B cell (primary cell): ENCODE measurements at regions not wholly inside any gene's neighbourhood (a gene's known extent, or its start where the extent isn't known, plus 50 kb on each side); places are given as distances from the start of the nearest gene placed in this dataset.

Experiments used
- ATAC-seq: fragments of 200-7000 bp; cut with Tn5 transposase; one replicate; pipeline ENCODE4 v1.10.0; 2021; ENCODE audit warnings: low read depth, mild to moderate bottlenecking, moderate number of reproducible peaks, moderate library complexity
- CTCF ChIA-PET: fragments of 350-600 bp; sonication (Branson Sonifier 250); formaldehyde crosslinking; loops from one replicate; lab custom pipeline; 2021; ENCODE audit warnings: antibody characterized with exemption, inconsistent platforms; lab: Charles Lee
- POLR2A ChIA-PET: fragments of 350-600 bp; sonication (Branson Sonifier 250); formaldehyde crosslinking; loops from one replicate; lab custom pipeline; 2021; ENCODE audit warnings: antibody characterized with exemption; lab: Charles Lee
- DNase-seq: peaks from one replicate; pipeline ENCODE4 v3.0.0; 2013
- H2AFZ ChIP-seq: 2 replicates; pipeline ENCODE4 v1.6.1; 2012; ENCODE audit warnings: mild to moderate bottlenecking, low read depth, low read length; ENCODE audit not compliant: insufficient read depth, poor library complexity, severe bottlenecking
- H3K27ac ChIP-seq, 2 donors: 1 replicate in 1 of 2; 2 replicates in 1 of 2; pipeline ENCODE4 v1.5.1; 2012 to 2013; ENCODE audit warnings: low read length in 2 of 2, mild to moderate bottlenecking in 2 of 2, moderate library complexity in 1 of 2
- H3K27me3 ChIP-seq, 4 experiments: fragments of 200-600 bp in 1 of 4; sonication (generic) in 1 of 4; replicated peaks in 1 of 4; 1 replicate in 2 of 4; 2 replicates in 2 of 4; pipeline versions ENCODE4 v1.6.1 to v1.7.0; 2013 to 2016; ENCODE audit warnings: low read length in 3 of 4, mild to moderate bottlenecking in 2 of 4, mixed read lengths in 1 of 4, moderate library complexity in 1 of 4; ENCODE audit not compliant: insufficient read depth in 4 of 4, control insufficient read depth in 3 of 4; ENCODE audit errors: control extremely low read depth in 1 of 4
- H3K36me3 ChIP-seq, 2 experiments: replicated peaks in 1 of 2; 1 replicate in 1 of 2; 2 replicates in 1 of 2; pipeline versions ENCODE4 v1.6.1 to v1.7.1; 2013; ENCODE audit warnings: low read length in 1 of 2; ENCODE audit not compliant: insufficient read depth in 2 of 2, control insufficient read depth in 1 of 2; ENCODE audit errors: control extremely low read depth in 1 of 2, extremely low read depth in 1 of 2
- H3K4me1 ChIP-seq, 2 donors: fragments of 200-600 bp in 1 of 2; sonication (generic) in 1 of 2; 1 replicate in 1 of 2; 2 replicates in 1 of 2; pipeline versions ENCODE4 v1.5.1 to v1.6.1; 2013 to 2017; ENCODE audit warnings: low read length in 2 of 2; ENCODE audit not compliant: control insufficient read depth in 2 of 2, insufficient read depth in 2 of 2
- H3K4me2 ChIP-seq: replicated peaks from 2 replicates; pipeline ENCODE3; 2012; ENCODE audit warnings: mild to moderate bottlenecking, low read depth, low read length; ENCODE audit not compliant: poor library complexity, severe bottlenecking
- H3K4me3 ChIP-seq, 5 experiments: fragments of 200-600 bp in 1 of 5; sonication (generic) in 1 of 5; 1 replicate in 3 of 5; 2 replicates in 2 of 5; pipeline versions ENCODE4 v1.5.1 to v1.7.0; 2011 to 2016; ENCODE audit warnings: low read length in 4 of 5, mild to moderate bottlenecking in 4 of 5, low read depth in 2 of 5, control low read depth in 1 of 5, moderate library complexity in 1 of 5; ENCODE audit not compliant: insufficient read depth in 1 of 5; ENCODE audit errors: control extremely low read depth in 1 of 5, extremely low read depth in 1 of 5
- H3K79me2 ChIP-seq: fragments of 200-600 bp; sonication (generic); one replicate; pipeline ENCODE4 v1.6.0; 2016; ENCODE audit warnings: low read length; ENCODE audit not compliant: control insufficient read depth, insufficient read depth
- H3K9ac ChIP-seq: fragments of 200-600 bp; sonication (generic); 2 replicates; pipeline ENCODE4 v1.6.1; 2017; ENCODE audit warnings: mild to moderate bottlenecking, low read length, moderate library complexity
- H3K9me3 ChIP-seq, 3 donors: one replicate each; pipeline versions ENCODE4 v1.6.1 to v1.7.1; 2013; ENCODE audit warnings: low read length in 2 of 3; ENCODE audit not compliant: control insufficient read depth in 2 of 3, insufficient read depth in 1 of 3; ENCODE audit errors: control extremely low read depth in 1 of 3
- H4K20me1 ChIP-seq: 2 replicates; pipeline ENCODE4 v1.6.0; 2012; ENCODE audit warnings: mild to moderate bottlenecking, low read length; ENCODE audit not compliant: insufficient read depth, control insufficient read depth, poor library complexity, severe bottlenecking
- H3K27ac Mint-ChIP-seq: one replicate; pipeline ENCODE4 v1.8.0; 2021; ENCODE audit warnings: mixed read lengths
- H3K27me3 Mint-ChIP-seq: one replicate; pipeline ENCODE4 v1.8.0; 2021; ENCODE audit warnings: mixed read lengths
- H3K4me1 Mint-ChIP-seq: one replicate; pipeline ENCODE4 v1.8.0; 2021; ENCODE audit warnings: mixed read lengths
- H3K4me3 Mint-ChIP-seq: one replicate; pipeline ENCODE4 v1.8.0; 2021; ENCODE audit warnings: mixed read lengths
- H3K9me3 Mint-ChIP-seq: one replicate; pipeline ENCODE4 v1.8.0; 2022; ENCODE audit warnings: mixed read lengths; ENCODE audit not compliant: insufficient read depth
- CTCF ChIP-seq: fragments of 200-600 bp; IDR thresholded peaks from one replicate; pipeline ENCODE4 v1.8.0; 2022; ENCODE audit warnings: antibody characterized with exemption, mild to moderate bottlenecking
- EZH2 ChIP-seq: IDR thresholded peaks from 2 replicates; pipeline ENCODE4 v1.6.1; 2012; ENCODE audit warnings: borderline replicate concordance, low read depth, mild to moderate bottlenecking, moderate library complexity, low read length; ENCODE audit not compliant: insufficient read depth, poor library complexity, severe bottlenecking
- WGBS: methylation state at CpG from one replicate; pipeline ENCODE4 v1.1.5; 2013; ENCODE audit warnings: missing lambda C conversion rate; ENCODE audit not compliant: insufficient coverage; 5-methylcytosine and 5-hydroxymethylcytosine counted together
- intact Hi-C: fragments of 100-400 bp; cut with micrococcal nuclease; formaldehyde crosslinking; loops from one replicate; pipeline ENCODE4 v1.10.0; 2022

- Mint-ChIP-seq H3K4me1 (no peaks in the 10 kb centered on the region), H3K9me3 (no peaks in the 10 kb centered on the region), H3K27ac (no peak overlapping the region), H3K4me3 (no peak overlapping the region), H3K27me3 (peaks cover 4% of the 10 kb centered on the region)
- Histone ChIP-seq H3K4me2 (no peak overlapping the region), H3K36me3 (no peaks in the 10 kb centered on the region), H3K4me3 (no peak overlapping the region), H4K20me1 (no peaks in the 10 kb centered on the region), H3K79me2 (no peaks in the 10 kb centered on the region), H3K27me3 (no peaks in the 10 kb centered on the region), H3K9ac (no peak overlapping the region), H3K9me3 (peaks cover 0 to 4% (median 0%) of the 10 kb centered on the region in 3 donors), H2AFZ (no peak overlapping the region), H3K27ac (no peak overlapping the region), H3K4me1 (no peaks in the 10 kb centered on the region)
- DNase-seq (no peak), ATAC-seq (no peak)
- POLR2A ChIA-PET, result no interaction called here
- CTCF ChIA-PET, result no interaction called here
- 71% methylated on average over 3 of the region's 3 CpGs for WGBS
- intact Hi-C loops, result no loop called here
- no peak for TF ChIP-seq EZH2
- TF ChIP-seq CTCF, result no peak
Measured at GRCh38 chr15:92525758-92526245, 129.8 kb downstream of the FAM174B start.

- H3K9ac ChIP-seq, result no peak overlapping the region
- H3K4me1 ChIP-seq, result no peaks in the 10 kb centered on the region
- H3K27ac Mint-ChIP-seq, result no peak overlapping the region
- DNase-seq, result no peak
- H3K9me3 ChIP-seq, result peaks cover 0 to 4% (median 0%) of the 10 kb centered on the region in 3 donors
- H2AFZ ChIP-seq, result no peak overlapping the region
- H3K27ac ChIP-seq, result no peak overlapping the region
- H3K4me3 Mint-ChIP-seq, result no peak overlapping the region
- peaks cover 4% of the 10 kb centered on the region for H3K27me3 Mint-ChIP-seq
- H3K79me2 ChIP-seq, result no peaks in the 10 kb centered on the region
- no peak overlapping the region for H3K4me2 ChIP-seq
- TF ChIP-seq EZH2 (no peak), CTCF (no peak)
- ChIA-PET CTCF (no interaction called here), POLR2A (no interaction called here)
- 77% methylated on average over 3 of the region's 7 CpGs for WGBS
- no peaks in the 10 kb centered on the region for H3K36me3 ChIP-seq
- no peak overlapping the region for H3K4me3 ChIP-seq
- intact Hi-C loops, result no loop called here
- no peaks in the 10 kb centered on the region for H3K9me3 Mint-ChIP-seq
- ATAC-seq, result no peak
- no peaks in the 10 kb centered on the region for H3K4me1 Mint-ChIP-seq
- no peaks in the 10 kb centered on the region for H4K20me1 ChIP-seq
- H3K27me3 ChIP-seq, result no peaks in the 10 kb centered on the region
Measured at GRCh38 chr15:92524874-92525565, 130.6 kb downstream of the FAM174B start.
